Thyroid gland (tissue), 4 donors: ENCODE measurements at regions not wholly inside any gene's neighbourhood (a gene's known extent, or its start where the extent isn't known, plus 50 kb on each side); places are given as distances from the start of the nearest gene placed in this dataset.

Experiments used
- POLR2A ChIP-seq, 2 donors: fragments of 450-650 bp; IDR thresholded peaks; one replicate each; pipeline ENCODE4 v1.6.1; 2017; ENCODE audit warnings: antibody characterized with exemption in 2 of 2, mild to moderate bottlenecking in 2 of 2, moderate library complexity in 1 of 2
- TF ChIP-seq, protein P1 (sequence below), 6 experiments: fragments of 200-600 bp in 3 of 6; fragments of 450-650 bp in 3 of 6; sonication (generic) in 3 of 6; IDR thresholded peaks; one replicate each; pipeline ENCODE4 v1.5.1; 2016 to 2019; ENCODE audit warnings: antibody characterized with exemption in 6 of 6, mild to moderate bottlenecking in 2 of 6, inconsistent platforms in 1 of 6, moderate library complexity in 1 of 6

DNA sequence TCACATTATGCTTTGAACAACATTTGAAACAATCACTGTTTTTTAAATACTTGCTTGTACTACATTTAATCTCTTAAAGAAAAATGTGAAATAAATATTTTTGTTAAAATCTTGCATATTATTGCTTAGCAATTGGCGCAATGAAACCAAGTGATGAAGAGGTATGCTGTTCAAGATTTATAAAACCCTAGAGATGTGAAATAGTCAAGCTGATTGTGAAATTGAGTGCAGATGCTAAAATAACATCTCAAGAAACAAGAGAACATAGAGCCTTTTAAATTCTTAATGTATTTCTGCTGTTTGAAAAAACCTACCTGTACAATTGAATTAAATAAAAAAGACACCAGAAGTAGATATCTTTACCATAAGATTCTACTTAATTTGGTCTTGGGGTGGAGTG is 179.2 kb upstream of the MCHR2 start:
- no peak for TF ChIP-seq POLR2A (IDR thresholded peaks at IDR 0.05)
- TF ChIP-seq, protein P1, sequence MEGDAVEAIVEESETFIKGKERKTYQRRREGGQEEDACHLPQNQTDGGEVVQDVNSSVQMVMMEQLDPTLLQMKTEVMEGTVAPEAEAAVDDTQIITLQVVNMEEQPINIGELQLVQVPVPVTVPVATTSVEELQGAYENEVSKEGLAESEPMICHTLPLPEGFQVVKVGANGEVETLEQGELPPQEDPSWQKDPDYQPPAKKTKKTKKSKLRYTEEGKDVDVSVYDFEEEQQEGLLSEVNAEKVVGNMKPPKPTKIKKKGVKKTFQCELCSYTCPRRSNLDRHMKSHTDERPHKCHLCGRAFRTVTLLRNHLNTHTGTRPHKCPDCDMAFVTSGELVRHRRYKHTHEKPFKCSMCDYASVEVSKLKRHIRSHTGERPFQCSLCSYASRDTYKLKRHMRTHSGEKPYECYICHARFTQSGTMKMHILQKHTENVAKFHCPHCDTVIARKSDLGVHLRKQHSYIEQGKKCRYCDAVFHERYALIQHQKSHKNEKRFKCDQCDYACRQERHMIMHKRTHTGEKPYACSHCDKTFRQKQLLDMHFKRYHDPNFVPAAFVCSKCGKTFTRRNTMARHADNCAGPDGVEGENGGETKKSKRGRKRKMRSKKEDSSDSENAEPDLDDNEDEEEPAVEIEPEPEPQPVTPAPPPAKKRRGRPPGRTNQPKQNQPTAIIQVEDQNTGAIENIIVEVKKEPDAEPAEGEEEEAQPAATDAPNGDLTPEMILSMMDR (IDR thresholded peaks at IDR 0.05): no peak
